Neural cell (in vitro differentiated cells): ENCODE measurements at regions not wholly inside any gene's neighbourhood (a gene's known extent, or its start where the extent isn't known, plus 50 kb on each side); places are given as distances from the start of the nearest gene placed in this dataset.

Source experiments
- CTCF ChIP-seq: fragments of 450-650 bp; IDR thresholded peaks from 2 replicates; pipeline ENCODE4 v1.5.1; 2014; ENCODE audit warnings: antibody characterized with exemption, mild to moderate bottlenecking, moderate library complexity; ENCODE audit not compliant: poor library complexity, severe bottlenecking
- EP300 ChIP-seq: fragments of 450-650 bp; conservative IDR thresholded peaks from 2 replicates; pipeline ENCODE4 v1.6.1; 2014; ENCODE audit warnings: antibody characterized with exemption, mild to moderate bottlenecking, moderate library complexity; ENCODE audit not compliant: poor library complexity, severe bottlenecking
- TAF1 ChIP-seq: IDR thresholded peaks from 2 replicates; pipeline ENCODE4 v1.6.1; 2012; ENCODE audit warnings: low read depth

- TF ChIP-seq TAF1 = no peak
- no peak for TF ChIP-seq CTCF
- peak; percentile 30 for TF ChIP-seq EP300
Observed at GRCh38 chr2:217289907-217290280, 430.0 kb upstream of the TNP1 start.
